Neural cell (in vitro differentiated cells): ENCODE measurements at regions not wholly inside any gene's neighbourhood (a gene's known extent, or its start where the extent isn't known, plus 50 kb on each side); places are given as distances from the start of the nearest gene placed in this dataset.

ENCODE experiments used
- EP300 ChIP-seq: fragments of 450-650 bp; conservative IDR thresholded peaks from 2 replicates; pipeline ENCODE4 v1.6.1; 2014; ENCODE audit warnings: antibody characterized with exemption, mild to moderate bottlenecking, moderate library complexity; ENCODE audit not compliant: poor library complexity, severe bottlenecking
- EZH2 ChIP-seq: fragments of 200-600, 300-800 bp; shearing (Covaris generic), sonication (generic); IDR thresholded peaks from 2 replicates; pipeline ENCODE4 v1.6.1; 2014; ENCODE audit warnings: antibody characterized with exemption, low read length, borderline replicate concordance, mild to moderate bottlenecking; ENCODE audit not compliant: insufficient read depth, poor library complexity, severe bottlenecking
- POLR2AphosphoS5 ChIP-seq: IDR thresholded peaks from 2 replicates; pipeline ENCODE4 v1.6.1; 2012
- RAD21 ChIP-seq: fragments of 450-650 bp; conservative IDR thresholded peaks from 2 replicates; pipeline ENCODE4 v1.6.1; 2014; ENCODE audit warnings: antibody characterized with exemption, mild to moderate bottlenecking, moderate library complexity
- TF ChIP-seq, protein P1 (sequence below): fragments of 450-650 bp; IDR thresholded peaks from 2 replicates; pipeline ENCODE4 v1.5.1; 2014; ENCODE audit warnings: antibody characterized with exemption, mild to moderate bottlenecking, moderate library complexity; ENCODE audit not compliant: poor library complexity, severe bottlenecking

DNA sequence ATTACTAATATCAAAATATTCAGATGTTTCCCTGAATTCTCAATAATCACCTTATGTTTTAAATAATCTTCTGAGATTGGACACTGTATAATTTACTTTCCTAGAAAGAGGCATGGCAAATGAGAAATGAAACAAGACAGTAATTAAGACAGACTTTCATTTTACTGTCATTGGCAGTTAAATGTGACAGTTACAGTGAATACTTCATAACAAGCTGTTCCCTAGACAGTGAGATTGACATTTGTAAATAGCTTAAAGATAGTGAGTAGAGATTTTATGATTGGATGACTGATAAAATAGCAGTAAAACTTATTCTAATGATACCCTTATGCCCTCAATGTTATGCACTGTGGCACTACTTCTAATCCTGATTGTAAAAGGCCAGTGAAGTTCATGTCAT lies 524.9 kb upstream of the TMEFF2 start:
- TF ChIP-seq RAD21 (no peak), EZH2 (no peak), POLR2AphosphoS5 (peak; percentile 89), EP300 (peak; percentile 96)
- TF ChIP-seq, protein P1, sequence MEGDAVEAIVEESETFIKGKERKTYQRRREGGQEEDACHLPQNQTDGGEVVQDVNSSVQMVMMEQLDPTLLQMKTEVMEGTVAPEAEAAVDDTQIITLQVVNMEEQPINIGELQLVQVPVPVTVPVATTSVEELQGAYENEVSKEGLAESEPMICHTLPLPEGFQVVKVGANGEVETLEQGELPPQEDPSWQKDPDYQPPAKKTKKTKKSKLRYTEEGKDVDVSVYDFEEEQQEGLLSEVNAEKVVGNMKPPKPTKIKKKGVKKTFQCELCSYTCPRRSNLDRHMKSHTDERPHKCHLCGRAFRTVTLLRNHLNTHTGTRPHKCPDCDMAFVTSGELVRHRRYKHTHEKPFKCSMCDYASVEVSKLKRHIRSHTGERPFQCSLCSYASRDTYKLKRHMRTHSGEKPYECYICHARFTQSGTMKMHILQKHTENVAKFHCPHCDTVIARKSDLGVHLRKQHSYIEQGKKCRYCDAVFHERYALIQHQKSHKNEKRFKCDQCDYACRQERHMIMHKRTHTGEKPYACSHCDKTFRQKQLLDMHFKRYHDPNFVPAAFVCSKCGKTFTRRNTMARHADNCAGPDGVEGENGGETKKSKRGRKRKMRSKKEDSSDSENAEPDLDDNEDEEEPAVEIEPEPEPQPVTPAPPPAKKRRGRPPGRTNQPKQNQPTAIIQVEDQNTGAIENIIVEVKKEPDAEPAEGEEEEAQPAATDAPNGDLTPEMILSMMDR = no peak
